A549 (cell line): ENCODE measurements at regions not wholly inside any gene's neighbourhood (a gene's known extent, or its start where the extent isn't known, plus 50 kb on each side); places are given as distances from the start of the nearest gene placed in this dataset.

Source experiments
- ATAC-seq, 2 experiments: fragments of 200-7000 bp in 1 of 2; fragments of >200 bp in 1 of 2; cut with Nextera tagmentation in 1 of 2; cut with Tn5 transposase in 1 of 2; 3 replicates each; pipeline versions ENCODE4 v1.8.0 to v1.9.1; 2018 to 2020; ENCODE audit warnings: mild to moderate bottlenecking in 1 of 2, moderate library complexity in 1 of 2
- CTCF ChIA-PET: fragments of 300-600 bp; sonication (Branson Sonifier 250); formaldehyde crosslinking; extraction: SDS; loops from one replicate; lab custom pipeline; 2021; ENCODE audit warnings: antibody characterized with exemption, inconsistent platforms; lab: Yijun Ruan, JAX
- POLR2A ChIA-PET: fragments of 350-600 bp; formaldehyde crosslinking; extraction: SDS; loops from one replicate; lab custom pipeline; 2021; ENCODE audit warnings: antibody characterized with exemption, inconsistent platforms; lab: Yijun Ruan, JAX
- DNase-seq, 2 experiments: peaks; one replicate each; pipeline versions ENCODE4 v3.0.0 to v3.0.0-alpha.2; 2011 to 2016; ENCODE audit warnings: low read depth in 1 of 2, low spot score in 1 of 2
- FAIRE-seq: peaks from 2 replicates; lab custom pipeline; 2011; peaks lifted over from hg19 to GRCh38; lab: Jason Lieb, UNC
- H3K27ac ChIP-seq, 2 experiments: fragments of >200 bp; sonication (Bioruptor Twin); formaldehyde crosslinking; 3 replicates each; pipeline ENCODE4 v1.5.1; 2016 to 2017
- H3K4me1 ChIP-seq: fragments of >200 bp; sonication (Bioruptor Twin); formaldehyde crosslinking; 3 replicates; pipeline ENCODE4 v1.6.1; 2016
- H3K4me2 ChIP-seq: fragments of >200 bp; sonication (Bioruptor Twin); formaldehyde crosslinking; 3 replicates; pipeline ENCODE4 v1.6.1; 2016
- H3K4me3 ChIP-seq: fragments of >200 bp; sonication (Bioruptor Twin); formaldehyde crosslinking; 3 replicates; pipeline ENCODE4 v1.5.1; 2016
- H3K9me3 ChIP-seq: fragments of >200 bp; sonication (Bioruptor Twin); formaldehyde crosslinking; 3 replicates; pipeline ENCODE4 v1.6.1; 2016
- CBX8 ChIP-seq: fragments of 200-600 bp; sonication (generic); IDR thresholded peaks from 2 replicates; pipeline ENCODE4 v1.6.1; 2016
- EHF ChIP-seq: fragments of 250-450 bp; sonication (Bioruptor Pico); IDR thresholded peaks from 2 replicates; pipeline ENCODE4 v1.5.0; 2020; ENCODE audit warnings: mild to moderate bottlenecking
- GATA3 ChIP-seq: IDR thresholded peaks from 2 replicates; pipeline ENCODE4 v1.6.1; 2012; ENCODE audit warnings: borderline replicate concordance
- HES2 ChIP-seq: fragments of >200 bp; sonication (Bioruptor Twin); formaldehyde crosslinking; IDR thresholded peaks from 2 replicates; pipeline ENCODE4 v1.6.1; 2016
- HOXA7 ChIP-seq: fragments of 250-450 bp; sonication (Bioruptor Pico); IDR thresholded peaks from 2 replicates; pipeline ENCODE4 v1.5.0; 2020; ENCODE audit warnings: mild to moderate bottlenecking, moderate library complexity
- PBX3 ChIP-seq: IDR thresholded peaks from 2 replicates; pipeline ENCODE4 v1.6.1; 2012
- RAD21 ChIP-seq, 2 experiments: fragments of >200 bp in 1 of 2; sonication (Bioruptor Twin) in 1 of 2; formaldehyde crosslinking in 1 of 2; IDR thresholded peaks in 1 of 2; conservative IDR thresholded peaks in 1 of 2; 2 replicates in 1 of 2; 3 replicates in 1 of 2; pipeline ENCODE4 v1.6.1; 2012 to 2018; ENCODE audit warnings: inconsistent platforms in 1 of 2
- RARB ChIP-seq: fragments of 250-450 bp; sonication (Bioruptor Pico); IDR thresholded peaks from 2 replicates; pipeline ENCODE4 v1.8.0; 2021; ENCODE audit warnings: mild to moderate bottlenecking, moderate library complexity
- REST ChIP-seq: fragments of 200-600 bp; sonication (generic); IDR thresholded peaks from 2 replicates; pipeline ENCODE4 v1.6.1; 2016; ENCODE audit warnings: antibody characterized with exemption, mild to moderate bottlenecking, moderate library complexity
- RFX5 ChIP-seq: fragments of 450-650 bp; IDR thresholded peaks from 2 replicates; pipeline ENCODE4 v1.7.1; 2014; ENCODE audit warnings: antibody characterized with exemption, mild to moderate bottlenecking, moderate library complexity
- RNF2 ChIP-seq: fragments of 200-600 bp; sonication (generic); IDR thresholded peaks from 2 replicates; pipeline ENCODE4 v1.6.1; 2016; ENCODE audit warnings: low read depth, mild to moderate bottlenecking, antibody characterized with exemption, moderate library complexity, borderline replicate concordance
- SREBF2 ChIP-seq: fragments of 450-650 bp; IDR thresholded peaks from 2 replicates; pipeline ENCODE4 v1.6.1; 2014; ENCODE audit warnings: mild to moderate bottlenecking, moderate library complexity
- TP53 ChIP-seq: fragments of 250-450 bp; sonication (Bioruptor Pico); IDR thresholded peaks from 2 replicates; pipeline ENCODE4 v1.5.0; 2021; ENCODE audit warnings: mild to moderate bottlenecking, moderate library complexity
- ZFP36 ChIP-seq: fragments of 450-650 bp; IDR thresholded peaks from 2 replicates; pipeline ENCODE4 v1.6.1; 2014; ENCODE audit warnings: borderline replicate concordance; ENCODE audit not compliant: partially characterized antibody
- ZNF302 ChIP-seq: fragments of 250-450 bp; sonication (Bioruptor Pico); IDR thresholded peaks from 2 replicates; pipeline ENCODE4 v1.9.0; 2021; ENCODE audit warnings: inconsistent platforms, mild to moderate bottlenecking, moderate library complexity
- WGBS: methylation state at CpG from one replicate; pipeline ENCODE4 v1.1.6; 2017; ENCODE audit errors: missing lambda C conversion rate; 5-methylcytosine and 5-hydroxymethylcytosine counted together

DNA sequence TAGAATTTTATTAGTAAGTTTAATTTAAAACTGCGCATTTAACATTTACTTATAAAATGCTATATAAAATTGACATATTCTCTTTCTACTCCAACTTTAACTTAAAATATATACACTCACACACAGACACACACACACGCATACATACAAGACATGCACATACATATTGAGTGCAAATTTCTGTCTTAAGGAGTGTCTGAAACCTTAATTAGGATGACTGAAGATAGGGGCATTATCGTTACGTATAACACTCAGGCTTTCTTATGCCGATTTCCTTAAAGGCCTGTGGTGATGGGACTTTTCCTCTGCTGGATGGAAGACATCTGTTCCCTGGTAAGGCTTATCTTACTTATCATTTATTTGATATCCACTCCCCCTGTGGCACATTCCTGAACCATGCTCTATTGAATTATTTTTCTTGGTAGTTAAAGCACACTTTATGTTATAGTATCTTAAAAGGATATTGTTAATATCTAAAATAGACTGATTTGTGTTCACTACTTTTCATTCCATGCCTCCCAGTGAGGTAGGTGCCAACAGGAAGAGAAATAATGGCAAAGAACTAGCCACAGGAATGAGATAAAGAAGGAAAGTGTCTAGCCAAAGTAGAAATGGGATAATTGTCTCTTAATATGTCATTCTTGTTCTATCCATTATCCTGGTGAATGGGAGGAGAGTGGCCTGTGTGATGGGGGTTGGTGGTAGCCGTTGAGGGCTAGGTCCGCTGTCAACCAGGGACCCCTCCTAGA is 92.9 kb upstream of the GPRIN3 start:
- no peak overlapping the region for H3K4me3 ChIP-seq
- no peaks in the 10 kb centered on the region for H3K9me3 ChIP-seq
- no peak overlapping the region for H3K4me2 ChIP-seq
- POLR2A ChIA-PET, result no interaction called here
- no peak overlapping the region for H3K27ac ChIP-seq
- no peak for DNase-seq
- TF ChIP-seq REST (no peak), CBX8 (no peak), RNF2 (no peak), RFX5 (no peak), EHF (CRISPR knock-in tag) (no peak)
- H3K4me1 ChIP-seq, result peaks cover 11% of the 10 kb centered on the region; the same call in 1 of the 3 replicates
- ATAC-seq, result no peak
- CTCF ChIA-PET, result no interaction called here
- FAIRE-seq, result no peak
- 78% methylated on average over 7 of the region's 7 CpGs for WGBS

- ChIA-PET CTCF (interaction anchor here (0.8 kb wide), 1 partner anchor 467 kb away, joined by 3 read pairs; no protein-coding TSS in a partner anchor), POLR2A (no interaction called here)
- peaks cover 9% of the 10 kb centered on the region; the same call in 1 of the 3 replicates for H3K4me1 ChIP-seq
- DNase-seq, result no peak
- no peak for ATAC-seq
- TF ChIP-seq TP53 (CRISPR knock-in tag), result no peak
- H3K4me3 ChIP-seq, result no peak overlapping the region
- no peak for FAIRE-seq
- H3K9me3 ChIP-seq, result no peaks in the 10 kb centered on the region
- H3K27ac ChIP-seq, result no peak overlapping the region
- no peak overlapping the region for H3K4me2 ChIP-seq
Measured at GRCh38 chr4:89398644-89399043, 91.0 kb upstream of the GPRIN3 start.

GRCh38 chr4:89398146-89398545 is 90.5 kb upstream of the GPRIN3 start:
- no peak overlapping the region for H3K27ac ChIP-seq
- peaks cover 9% of the 10 kb centered on the region; the same call in 1 of the 3 replicates for H3K4me1 ChIP-seq
- TF ChIP-seq RAD21 (conservative IDR thresholded peaks at IDR 0.05 in 1 of 2, IDR thresholded peaks at IDR 0.05 in 1 of 2), result no peak
- TF ChIP-seq GATA3, result no peak
- no peak for TF ChIP-seq HOXA7 (CRISPR knock-in tag)
- no peak for TF ChIP-seq RARB
- TF ChIP-seq PBX3, result no peak
- no peak for TF ChIP-seq ZFP36
- TF ChIP-seq SREBF2, result no peak
- TF ChIP-seq HES2, result no peak
- TF ChIP-seq ZNF302 (CRISPR knock-in tag), result no peak
- POLR2A ChIA-PET, result no interaction called here
- H3K4me2 ChIP-seq, result no peak overlapping the region
- no peaks in the 10 kb centered on the region for H3K9me3 ChIP-seq
- WGBS, result 59% methylated on average over 4 of the region's 4 CpGs
- no peak for DNase-seq
- H3K4me3 ChIP-seq, result no peak overlapping the region
- no peak for ATAC-seq
- no peak for FAIRE-seq
- CTCF ChIA-PET, result interaction anchor here (0.8 kb wide), 1 partner anchor 467 kb away, joined by 3 read pairs; no protein-coding TSS in a partner anchor
